ENCODE measurements at regions not wholly inside any gene's neighbourhood (a gene's known extent, or its start where the extent isn't known, plus 50 kb on each side); places are given as distances from the start of the nearest gene placed in this dataset.
"Not testable (repeated sequence)": the region's sequence is repeated elsewhere in the genome, so short reads cannot be mapped to it uniquely, and the experiment has no call there.

GRCh38 chr2:106020821-106021661, 173.1 kb downstream of the UXS1 start:
- no peaks in the 10 kb centered on the region for H3K9me3 Mint-ChIP-seq
- ATAC-seq (replicated peaks) (no peak), DNase-seq (no peak)
- H3K27ac Mint-ChIP-seq = no peak overlapping the region
- no peak overlapping the region for H3K4me3 Mint-ChIP-seq
- peaks cover 8 to 11% of the 10 kb centered on the region in 2 donors for H3K27me3 Mint-ChIP-seq
- H3K36me3 Mint-ChIP-seq = peaks cover 0 to 2% of the 10 kb centered on the region in 2 donors
- H3K4me1 Mint-ChIP-seq = peaks cover 0 to 6% of the 10 kb centered on the region in 2 donors

GRCh38 chr2:106020032-106020431, 174.1 kb downstream of the UXS1 start:
- no peak overlapping the region for H3K4me3 Mint-ChIP-seq
- H3K27ac Mint-ChIP-seq = no peak overlapping the region
- DNase-seq = no peak
- no peak for ATAC-seq (replicated peaks)
- peaks cover 0 to 2% of the 10 kb centered on the region in 2 donors for H3K36me3 Mint-ChIP-seq
- peaks cover 0 to 6% of the 10 kb centered on the region in 2 donors for H3K4me1 Mint-ChIP-seq
- no peaks in the 10 kb centered on the region for H3K9me3 Mint-ChIP-seq
- H3K27me3 Mint-ChIP-seq = peaks cover 8 to 11% of the 10 kb centered on the region in 2 donors

GRCh38 chr2:106018141-106018540, 176.0 kb downstream of the UXS1 start:
- H3K36me3 Mint-ChIP-seq = peaks cover 0 to 2% of the 10 kb centered on the region in 2 donors
- peaks cover 0 to 1% of the 10 kb centered on the region in 2 donors for H3K9me3 Mint-ChIP-seq
- ATAC-seq (replicated peaks) (no peak), DNase-seq (no peak)
- no peak overlapping the region for H3K4me3 Mint-ChIP-seq
- H3K4me1 Mint-ChIP-seq = peaks cover 0 to 6% of the 10 kb centered on the region in 2 donors
- H3K27me3 Mint-ChIP-seq = peaks cover 6 to 8% of the 10 kb centered on the region in 2 donors
- H3K27ac Mint-ChIP-seq = no peak overlapping the region

GRCh38 chr2:106012591-106013347, 181.3 kb downstream of the UXS1 start:
- Mint-ChIP-seq H3K9me3 (peaks cover 8 to 10% of the 10 kb centered on the region in 2 donors), H3K4me1 (peaks cover 2 to 6% of the 10 kb centered on the region in 2 donors), H3K4me3 (no peak overlapping the region), H3K27ac (no peak overlapping the region), H3K27me3 (peaks cover 0 to 5% of the 10 kb centered on the region in 2 donors), H3K36me3 (peaks cover 3 to 8% of the 10 kb centered on the region in 2 donors)
- DNase-seq (no peak), ATAC-seq (replicated peaks) (no peak)

- Mint-ChIP-seq H3K27ac (no peak overlapping the region), H3K27me3 (peaks cover 0 to 5% of the 10 kb centered on the region in 2 donors), H3K36me3 (peaks cover 4 to 9% of the 10 kb centered on the region in 2 donors), H3K4me3 (no peak overlapping the region), H3K4me1 (peaks cover 2 to 6% of the 10 kb centered on the region in 2 donors), H3K9me3 (peaks cover 9 to 12% of the 10 kb centered on the region in 2 donors)
- ATAC-seq (replicated peaks) (no peak), DNase-seq (no peak)
Observed at GRCh38 chr2:106012001-106012590, 182.0 kb downstream of the UXS1 start.

GRCh38 chr2:106011380-106011779, 182.7 kb downstream of the UXS1 start:
- Mint-ChIP-seq H3K27me3 (peaks cover 0 to 5% of the 10 kb centered on the region in 2 donors), H3K27ac (no peak overlapping the region), H3K36me3 (peaks cover 11 to 16% of the 10 kb centered on the region in 2 donors), H3K4me3 (no peak overlapping the region), H3K9me3 (peaks cover 15 to 19% of the 10 kb centered on the region in 2 donors), H3K4me1 (peaks cover 2 to 6% of the 10 kb centered on the region in 2 donors)
- no peak for DNase-seq
- no peak for ATAC-seq (replicated peaks)

- no peak for ATAC-seq (replicated peaks)
- Mint-ChIP-seq H3K9me3 (peaks cover 19 to 24% of the 10 kb centered on the region in 2 donors), H3K27me3 (peaks cover 0 to 5% of the 10 kb centered on the region in 2 donors), H3K36me3 (peaks cover 14 to 19% of the 10 kb centered on the region in 2 donors), H3K27ac (no peak overlapping the region), H3K4me3 (no peak overlapping the region), H3K4me1 (peaks cover 2 to 6% of the 10 kb centered on the region in 2 donors)
- DNase-seq = no peak
Observed at GRCh38 chr2:106010818-106011355, 183.2 kb downstream of the UXS1 start.

GRCh38 chr2:106009096-106009495, 185.0 kb downstream of the UXS1 start:
- Mint-ChIP-seq H3K4me3 (no peak overlapping the region), H3K36me3 (peaks cover 14 to 19% of the 10 kb centered on the region in 2 donors), H3K27ac (no peak overlapping the region), H3K27me3 (peaks cover 0 to 5% of the 10 kb centered on the region in 2 donors), H3K9me3 (peaks cover 22 to 29% of the 10 kb centered on the region in 2 donors), H3K4me1 (peaks cover 2 to 6% of the 10 kb centered on the region in 2 donors)
- DNase-seq = no peak
- ATAC-seq (replicated peaks) = no peak

GRCh38 chr2:106004851-106005250, 189.2 kb downstream of the UXS1 start:
- H3K27ac Mint-ChIP-seq = no peak overlapping the region
- peaks cover 10 to 11% of the 10 kb centered on the region in 2 donors for H3K27me3 Mint-ChIP-seq
- no peak for ATAC-seq (replicated peaks)
- H3K9me3 Mint-ChIP-seq = peaks cover 22 to 41% of the 10 kb centered on the region in 2 donors
- peaks cover 16 to 26% of the 10 kb centered on the region in 2 donors for H3K36me3 Mint-ChIP-seq
- H3K4me3 Mint-ChIP-seq = no peak overlapping the region
- H3K4me1 Mint-ChIP-seq = peaks cover 2 to 6% of the 10 kb centered on the region in 2 donors
- no peak for DNase-seq

GRCh38 chr2:105999211-105999989, 194.7 kb downstream of the UXS1 start:
- Mint-ChIP-seq H3K4me1 (no peaks in the 10 kb centered on the region), H3K9me3 (peaks cover 13 to 23% of the 10 kb centered on the region in 2 donors), H3K27ac (no peak overlapping the region), H3K36me3 (peaks cover 4 to 20% of the 10 kb centered on the region in 2 donors), H3K27me3 (peaks cover 10 to 11% of the 10 kb centered on the region in 2 donors), H3K4me3 (no peak overlapping the region)
- no peak for ATAC-seq (replicated peaks)
- no peak for DNase-seq

GRCh38 chr2:105997711-105998110, 196.4 kb downstream of the UXS1 start:
- H3K36me3 Mint-ChIP-seq = peaks cover 4 to 28% of the 10 kb centered on the region in 2 donors
- H3K4me1 Mint-ChIP-seq = no peaks in the 10 kb centered on the region
- H3K27ac Mint-ChIP-seq = no peak overlapping the region
- peaks cover 10 to 11% of the 10 kb centered on the region in 2 donors for H3K27me3 Mint-ChIP-seq
- DNase-seq = no peak
- H3K4me3 Mint-ChIP-seq = no peak overlapping the region
- ATAC-seq (replicated peaks) = no peak
- H3K9me3 Mint-ChIP-seq = peaks cover 25 to 31% of the 10 kb centered on the region in 2 donors

GRCh38 chr2:105990624-105991023, 203.5 kb downstream of the UXS1 start:
- H3K9me3 Mint-ChIP-seq = peaks cover 27 to 34% of the 10 kb centered on the region in 2 donors
- H3K4me3 Mint-ChIP-seq = no peak overlapping the region
- ATAC-seq (replicated peaks) = no peak
- peaks cover 13 to 39% of the 10 kb centered on the region in 2 donors for H3K36me3 Mint-ChIP-seq
- no peaks in the 10 kb centered on the region for H3K27me3 Mint-ChIP-seq
- peaks cover 0 to 4% of the 10 kb centered on the region in 2 donors for H3K4me1 Mint-ChIP-seq
- DNase-seq = no peak
- H3K27ac Mint-ChIP-seq = no peak overlapping the region

GRCh38 chr2:105989803-105990202, 204.3 kb downstream of the UXS1 start:
- H3K27ac Mint-ChIP-seq; DNase-seq; ATAC-seq (replicated peaks); H3K4me3 Mint-ChIP-seq; H3K27me3 Mint-ChIP-seq; H3K4me1 Mint-ChIP-seq: not testable (repeated sequence)
- Mint-ChIP-seq H3K36me3 (peaks cover 16 to 43% of the 10 kb centered on the region in 2 donors), H3K9me3 (peaks cover 33 to 38% of the 10 kb centered on the region in 2 donors)

Measured in stimulated activated naive B cell treated with anti-CD40 and anti-IgM and Interleukin-4, amounts not matched to agents 10 μg/mL and 1 μg/mL and 100 μg/mL, for 72 hours (primary cell).